Middle frontal gyrus (tissue), 1 donor: ENCODE measurements at regions not wholly inside any gene's neighbourhood (a gene's known extent, or its start where the extent isn't known, plus 50 kb on each side); places are given as distances from the start of the nearest gene placed in this dataset.
"Not testable (repeated sequence)": the region's sequence is repeated elsewhere in the genome, so short reads cannot be mapped to it uniquely, and the experiment has no call there.

Source experiments
- DNase-seq: peaks from one replicate; pipeline ENCODE4 v3.0.0-alpha.2; 2015; ENCODE audit warnings: low spot score; ENCODE audit errors: extremely low spot score

DNA sequence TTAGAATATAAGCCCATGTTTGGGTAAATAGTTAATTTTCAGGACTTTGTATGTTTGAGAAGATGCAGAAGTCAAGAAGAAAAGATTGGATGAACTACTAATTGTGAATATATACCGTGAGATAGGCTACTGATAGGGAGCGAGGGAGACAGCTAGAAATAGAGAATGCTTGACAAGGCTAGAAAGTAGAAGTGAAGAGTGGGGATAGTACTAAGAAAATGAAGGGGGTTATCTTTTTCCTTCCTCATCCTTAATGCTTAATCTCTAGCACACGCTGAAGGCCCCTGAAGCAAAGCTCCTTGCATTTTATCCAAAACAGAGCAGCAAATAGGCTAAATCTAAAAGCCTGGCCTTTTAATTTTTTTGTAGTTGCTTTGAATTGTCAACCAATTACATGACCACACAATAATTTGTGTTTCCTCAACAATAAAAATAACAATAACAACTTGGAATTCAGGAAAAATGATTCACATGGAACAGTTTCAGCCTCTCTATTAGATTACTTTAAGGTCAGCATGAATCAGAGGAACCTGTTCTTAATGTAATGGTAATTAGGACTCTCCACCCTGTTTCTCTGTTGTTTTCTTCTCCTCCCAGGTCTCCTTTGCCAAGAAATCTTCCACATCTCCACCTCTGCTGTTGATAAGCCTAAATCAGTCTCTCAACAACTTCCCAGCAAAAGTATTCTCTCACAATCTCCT, 1071.3 kb upstream of the ZEB2 start:
- DNase-seq: no peak

- no peak for DNase-seq
Measured at GRCh38 chr2:145587922-145588321, 1068.0 kb upstream of the ZEB2 start.

- no peak for DNase-seq
Measured at GRCh38 chr2:145584353-145584752, 1064.4 kb upstream of the ZEB2 start.

DNA sequence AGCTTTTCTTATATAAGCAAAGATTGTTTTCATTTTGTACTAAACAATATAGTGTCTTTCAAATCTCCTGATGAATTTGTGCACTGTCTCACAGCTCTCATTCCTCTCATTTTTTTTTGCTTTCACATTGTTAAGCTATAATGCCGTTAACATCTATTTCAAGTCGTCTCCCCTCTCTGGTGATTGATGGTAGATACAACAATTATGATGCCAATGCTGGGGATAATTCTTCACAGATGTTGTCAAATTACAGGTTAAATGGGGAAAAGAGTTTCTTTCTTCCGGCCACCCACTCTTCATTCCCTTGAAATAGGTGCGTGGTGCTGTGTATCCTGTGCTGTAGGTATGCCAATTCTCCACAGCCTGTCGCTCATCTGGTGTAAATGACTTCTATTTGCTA, 1053.7 kb upstream of the ZEB2 start:
- DNase-seq: no peak

DNA sequence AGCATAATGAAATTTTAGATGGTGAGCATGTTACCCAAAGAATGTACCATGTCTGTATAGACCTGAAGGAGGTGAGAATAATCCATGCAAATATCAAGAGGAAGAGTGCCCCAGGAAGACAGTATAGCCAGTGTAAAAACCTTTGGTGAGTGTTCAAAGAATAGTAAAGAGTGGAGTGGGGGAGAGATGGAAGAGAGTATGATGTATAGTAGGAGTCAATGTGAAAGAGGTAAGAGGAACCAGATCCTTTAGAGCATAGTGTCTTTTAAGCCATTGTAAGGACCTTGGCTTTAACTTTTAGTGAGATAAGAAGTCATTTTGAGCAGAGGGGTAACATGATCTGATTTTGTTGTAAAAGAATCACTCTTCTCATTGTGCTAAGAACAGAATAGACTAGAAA, 1052.3 kb upstream of the ZEB2 start:
- DNase-seq: no peak

GRCh38 chr2:145569108-145569507, 1049.2 kb upstream of the ZEB2 start:
- no peak for DNase-seq

- DNase-seq: no peak
Measured at GRCh38 chr2:145563741-145564615, 1044.1 kb upstream of the ZEB2 start.

GRCh38 chr2:145561152-145561551, 1041.2 kb upstream of the ZEB2 start:
- DNase-seq: no peak

GRCh38 chr2:145558617-145559350, 1038.9 kb upstream of the ZEB2 start:
- DNase-seq: no peak

DNA sequence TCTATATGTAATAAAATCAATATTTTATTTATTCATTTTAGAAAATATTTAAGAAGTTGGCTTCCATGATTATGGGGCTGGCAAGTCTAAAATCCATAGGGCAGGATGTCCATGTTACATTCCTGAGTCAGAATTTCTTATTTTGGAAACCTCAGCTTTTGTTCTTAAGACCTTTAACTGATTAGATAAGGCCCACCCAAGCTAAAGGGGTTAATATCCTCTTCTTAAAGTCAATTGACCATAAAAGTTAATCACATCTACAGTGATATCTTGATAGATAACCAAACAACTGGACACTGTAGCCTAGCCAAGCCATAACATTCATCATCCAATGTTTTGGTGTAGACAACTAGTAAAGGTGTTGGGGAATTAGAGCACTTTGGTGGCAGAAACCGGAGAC, 1035.4 kb upstream of the ZEB2 start:
- DNase-seq: no peak

GRCh38 chr2:145551686-145552085, 1031.8 kb upstream of the ZEB2 start:
- DNase-seq: no peak

DNA sequence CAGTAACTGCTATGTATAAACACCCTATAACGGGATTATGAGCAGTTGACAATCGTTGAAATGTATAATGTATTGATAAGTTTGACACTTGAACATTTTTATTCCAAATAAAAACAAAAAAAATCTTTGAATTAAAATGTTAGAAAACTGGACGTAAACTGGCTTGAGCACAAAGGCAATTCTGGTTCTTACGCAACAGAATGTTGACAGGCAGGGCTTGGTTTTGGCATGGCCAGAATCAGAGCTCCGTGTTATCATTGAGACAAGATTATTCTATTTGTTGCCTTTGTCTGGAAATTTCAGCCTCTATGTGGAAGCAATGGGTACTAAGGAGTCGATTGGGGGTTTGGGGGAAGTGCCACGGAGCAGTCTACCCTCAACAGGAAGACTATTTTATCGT, 1028.6 kb upstream of the ZEB2 start:
- DNase-seq: no peak

GRCh38 chr2:145547620-145548019, 1027.7 kb upstream of the ZEB2 start:
- no peak for DNase-seq

DNA sequence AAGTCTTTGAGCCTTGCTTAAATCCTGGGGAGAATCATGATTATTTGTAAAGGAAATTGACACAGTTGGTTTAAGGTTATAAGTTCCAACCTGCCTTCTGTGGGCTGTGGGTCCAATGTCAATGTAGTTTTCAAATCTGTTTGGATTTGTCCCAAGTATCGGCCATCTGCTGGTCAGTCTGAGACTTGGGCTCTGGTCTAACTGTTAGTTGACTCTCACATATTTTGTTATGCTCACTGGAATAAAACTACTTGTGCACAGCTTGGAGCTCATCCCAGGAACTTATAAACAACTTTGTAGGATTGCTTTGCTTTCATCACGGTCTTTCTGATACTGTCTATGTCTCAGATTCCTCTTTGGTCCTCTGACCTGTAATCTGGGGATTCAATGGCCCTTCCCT, 1026.2 kb upstream of the ZEB2 start:
- no peak for DNase-seq

GRCh38 chr2:145543856-145544255, 1023.9 kb upstream of the ZEB2 start:
- DNase-seq: no peak

DNA sequence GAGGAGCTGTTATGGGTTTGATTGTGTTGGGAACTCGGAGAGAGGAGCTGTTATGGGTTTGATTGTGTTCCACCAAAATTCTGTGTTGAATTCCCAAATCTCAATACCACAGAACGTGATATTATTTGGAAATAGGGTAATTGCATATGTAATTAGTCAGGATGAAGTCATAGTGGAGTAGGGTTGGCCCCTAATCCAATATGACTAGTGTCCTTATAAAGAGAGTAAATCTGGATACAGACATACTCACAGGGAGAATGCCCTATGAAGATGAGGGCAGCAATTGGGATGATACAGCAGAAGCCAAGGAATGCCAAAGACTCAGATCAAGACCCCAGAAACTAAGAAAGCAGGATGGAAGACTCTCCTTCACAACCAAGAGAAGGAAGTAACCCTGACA, 1023.2 kb upstream of the ZEB2 start:
- DNase-seq: no peak

DNA sequence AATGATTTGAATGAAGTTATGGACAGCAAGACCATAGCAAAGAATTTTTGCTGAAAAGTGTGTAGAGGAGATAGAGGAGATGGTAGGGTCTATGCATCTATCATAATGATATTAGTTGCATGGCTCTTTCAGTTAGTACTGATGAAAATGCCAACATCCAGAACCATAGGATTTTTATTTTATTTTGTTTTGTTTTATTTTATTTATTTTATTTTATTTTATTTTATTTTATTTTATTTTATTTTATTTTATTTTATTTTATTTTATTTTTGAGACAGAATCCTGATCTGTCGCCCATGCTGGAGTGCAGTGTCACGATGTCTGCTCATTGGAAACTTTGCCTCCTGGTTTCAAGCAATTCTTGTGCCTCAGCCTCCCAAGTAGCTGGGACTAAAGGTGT, 1021.1 kb upstream of the ZEB2 start:
- no peak for DNase-seq

GRCh38 chr2:145538661-145539350, 1018.9 kb upstream of the ZEB2 start:
- no peak for DNase-seq

- DNase-seq: no peak
Measured at GRCh38 chr2:145530653-145531052, 1010.7 kb upstream of the ZEB2 start.

GRCh38 chr2:145524836-145525235, 1004.9 kb upstream of the ZEB2 start:
- DNase-seq: no peak

DNA sequence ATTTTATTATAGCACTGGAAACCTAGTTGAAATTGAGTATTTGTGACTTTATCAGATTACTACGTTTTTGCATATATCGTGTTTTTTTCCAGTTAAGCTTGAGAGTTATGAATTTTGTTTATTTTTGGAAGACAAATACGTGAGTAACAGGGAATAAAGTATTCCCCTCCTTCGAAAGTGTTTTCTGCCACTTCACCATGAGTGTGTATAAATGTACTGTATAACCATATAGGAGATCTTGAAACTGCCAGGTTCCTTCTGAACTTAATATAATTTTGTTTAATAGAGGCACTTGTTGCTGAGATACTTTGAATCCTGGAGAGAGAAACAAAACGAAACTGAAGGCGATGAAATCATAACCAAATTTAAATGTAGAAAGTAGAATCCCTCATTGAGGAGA, 1004.4 kb upstream of the ZEB2 start:
- no peak for DNase-seq

DNA sequence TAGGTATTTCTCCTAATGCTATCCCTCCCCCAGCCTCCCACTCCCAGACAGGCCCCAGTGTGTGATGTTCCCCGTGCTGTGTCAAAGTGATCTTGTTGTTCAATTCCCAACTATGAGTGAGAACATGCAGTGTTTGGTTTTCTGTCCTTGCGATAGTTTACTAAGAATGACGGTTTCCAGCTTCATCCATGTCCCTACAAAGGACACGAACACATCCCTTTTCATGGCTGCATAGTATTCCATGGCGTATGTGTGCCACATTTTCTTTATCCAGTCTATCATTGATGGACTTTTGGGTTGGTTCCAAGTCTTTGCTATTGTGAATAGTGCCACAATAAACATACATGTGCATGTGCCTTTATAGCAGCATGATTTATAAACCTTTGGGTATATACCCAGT, 999.3 kb upstream of the ZEB2 start:
- not testable (repeated sequence) for DNase-seq
